Renal pelvis (tissue), 1 donor: ENCODE measurements at regions not wholly inside any gene's neighbourhood (a gene's known extent, or its start where the extent isn't known, plus 50 kb on each side); places are given as distances from the start of the nearest gene placed in this dataset.
"Not testable (repeated sequence)": the region's sequence is repeated elsewhere in the genome, so short reads cannot be mapped to it uniquely, and the experiment has no call there.

Source experiments
- DNase-seq: peaks from one replicate; pipeline ENCODE4 v3.0.0-alpha.2; 2013

GRCh38 chr9:1875251-1875851 lies 139.8 kb upstream of the SMARCA2 start:
- no peak for DNase-seq

GRCh38 chr9:1875921-1876448 lies 139.2 kb upstream of the SMARCA2 start:
- DNase-seq = no peak

- DNase-seq = no peak
Observed at GRCh38 chr9:1876891-1877496, 138.2 kb upstream of the SMARCA2 start.

- no peak for DNase-seq
Observed at GRCh38 chr9:1877951-1878350, 137.2 kb upstream of the SMARCA2 start.

- no peak for DNase-seq
Observed at GRCh38 chr9:1878811-1879210, 136.3 kb upstream of the SMARCA2 start.

- DNase-seq = no peak
Observed at GRCh38 chr9:1879501-1879900, 135.6 kb upstream of the SMARCA2 start.

GRCh38 chr9:1880038-1880565 lies 135.0 kb upstream of the SMARCA2 start:
- DNase-seq = no peak

- no peak for DNase-seq
Observed at GRCh38 chr9:1881708-1882295, 133.3 kb upstream of the SMARCA2 start.

GRCh38 chr9:1882711-1883403 lies 132.3 kb upstream of the SMARCA2 start:
- no peak for DNase-seq

- DNase-seq = no peak
Observed at GRCh38 chr9:1890201-1890600, 124.9 kb upstream of the SMARCA2 start.

GRCh38 chr9:1890816-1891215 lies 124.3 kb upstream of the SMARCA2 start:
- no peak for DNase-seq

GRCh38 chr9:1903080-1903704 lies 112.0 kb upstream of the SMARCA2 start:
- not testable (repeated sequence) for DNase-seq

- no peak for DNase-seq
Observed at GRCh38 chr9:1907465-1907864, 107.7 kb upstream of the SMARCA2 start.

- DNase-seq = no peak
Observed at GRCh38 chr9:1909322-1909721, 105.8 kb upstream of the SMARCA2 start.

GRCh38 chr9:1910269-1910811 lies 104.8 kb upstream of the SMARCA2 start:
- no peak for DNase-seq

- DNase-seq = no peak
Observed at GRCh38 chr9:1913631-1914330, 101.4 kb upstream of the SMARCA2 start.

GRCh38 chr9:1916095-1916494 lies 99.1 kb upstream of the SMARCA2 start:
- DNase-seq = no peak

GRCh38 chr9:1916655-1917054 lies 98.5 kb upstream of the SMARCA2 start:
- DNase-seq = no peak

- DNase-seq = peak; percentile 19
Observed at GRCh38 chr9:1917396-1917935, 97.7 kb upstream of the SMARCA2 start.

- no peak for DNase-seq
Observed at GRCh38 chr9:1918108-1918507, 97.0 kb upstream of the SMARCA2 start.

- DNase-seq = no peak
Observed at GRCh38 chr9:1918622-1919021, 96.5 kb upstream of the SMARCA2 start.
